ENCODE measurements at regions not wholly inside any gene's neighbourhood (a gene's known extent, or its start where the extent isn't known, plus 50 kb on each side); places are given as distances from the start of the nearest gene placed in this dataset.

DNA sequence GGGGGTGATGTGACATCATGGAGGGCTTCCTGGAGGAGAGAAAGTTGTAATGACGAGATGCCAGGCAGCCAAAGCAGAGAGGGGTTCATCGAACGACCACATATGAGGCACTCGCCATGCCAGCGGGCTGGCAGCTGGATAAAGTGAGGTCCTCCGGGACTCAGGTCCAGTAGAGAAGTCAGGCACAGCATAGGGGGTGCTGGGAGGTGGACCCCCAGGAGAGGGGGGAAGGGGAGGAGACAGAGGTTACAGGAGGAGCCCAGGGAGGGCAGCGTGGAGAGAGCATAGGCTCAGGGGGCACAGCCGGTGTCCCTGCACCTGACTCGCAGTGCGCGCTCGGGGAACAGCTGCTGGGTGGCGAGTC lies 174.7 kb downstream of the BMP7 start:
- no peak for DNase-seq (ENCODE audit: insufficient read length, low spot score)
- FAIRE-seq = no peak

DNA sequence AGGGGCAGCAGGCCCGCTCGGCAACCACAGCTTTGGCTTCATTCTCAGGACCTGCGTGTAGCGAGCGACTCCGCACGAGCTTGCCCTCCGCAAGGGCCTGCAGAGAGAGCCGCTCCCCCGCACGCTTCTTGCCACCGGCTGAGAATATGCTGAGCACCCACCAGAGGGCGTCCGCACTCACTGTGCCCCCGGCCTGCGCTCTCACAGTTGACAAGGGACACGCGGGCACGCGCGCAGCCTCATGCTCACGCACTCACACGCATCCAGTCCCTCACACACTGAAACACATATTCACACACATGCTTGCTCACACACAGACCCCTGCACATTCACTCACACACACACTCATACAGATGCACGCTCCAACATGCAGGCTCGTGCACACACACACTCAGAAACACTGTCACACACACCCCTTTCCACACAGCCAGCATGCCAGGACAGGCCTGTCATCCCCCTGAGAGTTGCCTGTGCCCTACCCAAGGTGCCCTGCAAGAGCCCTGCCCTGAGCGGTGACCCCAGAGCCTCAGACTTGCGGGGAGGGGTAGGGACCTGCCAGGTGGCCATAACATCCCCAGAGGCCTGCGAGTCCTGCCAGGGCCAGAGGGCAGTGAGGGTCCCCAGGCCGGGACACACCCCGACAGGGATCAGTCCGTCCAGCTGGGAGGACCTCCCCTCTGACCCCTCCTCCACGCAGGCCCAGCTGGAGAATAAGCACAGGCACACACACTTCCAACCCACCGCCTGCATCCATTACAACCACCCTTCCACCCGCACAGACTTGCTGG lies 174.1 kb downstream of the BMP7 start:
- DNase-seq (ENCODE audit: insufficient read length, low spot score) (peak; percentile 61), FAIRE-seq (peak; percentile 11)

DNA sequence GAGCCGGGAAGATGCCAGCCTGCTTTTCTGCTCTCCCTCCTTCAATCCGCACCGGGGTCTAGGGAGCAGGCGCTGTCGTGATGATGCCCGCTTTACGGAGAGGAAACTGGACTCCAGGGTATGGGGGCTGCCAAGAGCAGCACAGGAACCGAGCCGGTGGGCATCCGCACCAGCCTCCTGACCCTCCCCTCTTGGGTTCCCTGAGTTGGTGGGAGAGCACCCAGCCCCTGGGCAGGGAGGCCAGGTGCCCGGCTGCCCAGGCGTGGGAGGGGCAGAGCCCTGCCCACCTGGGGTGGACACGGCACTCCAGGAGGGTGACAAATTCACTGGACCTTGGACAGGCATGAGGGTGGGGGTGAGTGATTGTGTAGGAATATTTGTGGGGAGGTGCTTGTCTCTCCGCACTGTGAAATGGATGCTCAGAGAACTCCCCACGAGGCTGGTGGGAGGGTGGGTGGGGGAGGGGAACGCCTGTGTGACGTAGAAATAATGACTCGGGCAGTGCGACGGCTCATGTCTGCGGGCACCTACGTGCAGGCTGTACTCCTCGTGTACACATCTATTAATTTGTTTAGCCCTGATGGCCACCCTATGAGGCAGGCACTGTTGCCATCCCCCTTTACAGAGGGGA lies 173.4 kb downstream of the BMP7 start:
- DNase-seq (ENCODE audit: insufficient read length, low spot score) = no peak
- no peak for FAIRE-seq

DNA sequence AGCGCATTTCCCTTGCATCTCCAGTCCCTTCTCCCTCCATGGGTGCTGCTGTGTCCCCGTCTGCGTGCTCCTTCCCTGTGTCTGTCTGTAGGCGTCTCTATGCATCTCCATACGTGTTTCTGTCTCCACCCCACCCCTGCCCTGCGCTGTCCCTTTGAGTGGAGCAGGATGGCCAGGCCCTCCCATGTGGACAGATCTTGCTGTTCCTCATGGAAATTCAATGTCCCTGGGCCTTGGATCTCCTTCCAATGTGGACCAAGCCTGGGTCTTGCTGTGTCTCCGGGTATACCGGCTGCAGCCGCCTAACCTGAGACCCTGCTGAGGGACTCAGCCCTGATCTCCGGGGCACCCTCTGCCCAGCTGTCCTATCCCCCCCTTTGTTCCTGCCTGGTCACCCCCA lies 172.7 kb downstream of the BMP7 start:
- DNase-seq (ENCODE audit: insufficient read length, low spot score) = no peak
- FAIRE-seq = no peak

DNA sequence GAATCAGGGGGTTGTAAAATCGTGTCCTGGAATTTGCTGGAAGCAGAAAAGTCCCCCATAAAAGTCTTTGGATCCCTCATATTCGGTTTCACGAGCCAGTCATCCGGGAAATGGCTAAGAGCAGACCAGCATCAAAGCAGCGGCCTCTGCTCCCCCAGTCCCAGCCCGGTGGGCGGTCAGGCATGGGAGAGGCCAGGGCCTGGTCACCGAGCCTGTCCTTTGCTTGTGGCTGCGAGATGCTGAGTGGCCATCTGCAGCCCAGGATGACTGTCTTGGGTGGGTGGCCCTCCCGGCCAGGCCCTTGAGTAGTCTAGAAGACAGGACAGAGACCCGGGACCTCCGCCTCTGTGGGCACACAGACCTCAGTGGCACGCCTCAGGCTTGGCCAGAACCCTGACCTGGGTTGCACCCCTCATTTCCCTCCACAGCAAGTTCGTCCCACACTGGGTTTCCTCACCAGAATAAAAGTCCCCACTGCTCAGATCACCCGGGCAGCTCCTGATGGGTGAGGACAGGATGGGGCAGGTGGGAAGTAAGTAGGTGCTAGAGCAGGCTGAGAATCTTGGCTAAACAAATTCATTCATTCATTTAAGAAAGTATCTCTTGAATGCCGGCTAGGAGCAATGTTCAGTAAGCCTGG lies 172.1 kb downstream of the BMP7 start:
- FAIRE-seq (no peak), DNase-seq (ENCODE audit: insufficient read length, low spot score) (no peak)

DNA sequence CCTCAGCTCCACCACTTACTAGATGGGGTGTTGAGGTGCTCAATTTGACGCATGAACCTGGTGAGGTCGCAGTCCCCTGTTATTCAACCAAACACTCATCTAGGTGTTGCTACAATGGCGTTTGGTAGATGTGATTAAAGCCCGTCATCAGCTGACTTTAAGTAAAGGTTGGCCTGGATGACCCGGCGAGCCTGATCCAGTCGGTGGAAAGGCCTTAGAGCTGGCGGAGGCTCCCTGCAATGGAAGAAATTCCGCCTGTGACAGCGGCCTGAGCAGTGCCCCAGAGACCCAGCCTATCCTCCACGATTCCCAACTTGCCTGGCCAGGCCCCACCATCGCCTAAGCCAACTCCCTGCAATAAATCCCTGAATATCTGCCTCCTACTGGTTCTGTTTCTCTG lies 171.4 kb downstream of the BMP7 start:
- DNase-seq (ENCODE audit: insufficient read length, low spot score) (no peak), FAIRE-seq (no peak)

DNA sequence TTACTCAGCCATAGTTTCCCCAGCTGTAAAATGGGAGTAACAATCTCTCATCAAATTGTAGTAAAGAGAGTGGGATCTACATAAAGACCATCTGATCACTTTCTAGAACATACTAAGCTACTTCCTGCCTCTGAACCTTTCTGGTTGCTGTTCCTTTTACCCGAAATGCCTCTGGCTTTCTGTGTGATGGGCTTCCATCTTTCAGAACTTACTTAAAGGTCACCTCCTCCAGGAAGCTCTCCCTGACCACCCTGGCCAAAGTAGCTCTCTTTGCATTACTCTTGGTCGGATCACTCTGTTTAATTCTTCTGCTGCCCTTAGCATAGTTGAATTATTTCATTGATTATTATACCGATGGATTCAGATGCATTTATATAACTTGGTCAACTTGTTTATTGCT lies 171.0 kb downstream of the BMP7 start:
- FAIRE-seq = no peak
- DNase-seq (ENCODE audit: insufficient read length, low spot score) = no peak

DNA sequence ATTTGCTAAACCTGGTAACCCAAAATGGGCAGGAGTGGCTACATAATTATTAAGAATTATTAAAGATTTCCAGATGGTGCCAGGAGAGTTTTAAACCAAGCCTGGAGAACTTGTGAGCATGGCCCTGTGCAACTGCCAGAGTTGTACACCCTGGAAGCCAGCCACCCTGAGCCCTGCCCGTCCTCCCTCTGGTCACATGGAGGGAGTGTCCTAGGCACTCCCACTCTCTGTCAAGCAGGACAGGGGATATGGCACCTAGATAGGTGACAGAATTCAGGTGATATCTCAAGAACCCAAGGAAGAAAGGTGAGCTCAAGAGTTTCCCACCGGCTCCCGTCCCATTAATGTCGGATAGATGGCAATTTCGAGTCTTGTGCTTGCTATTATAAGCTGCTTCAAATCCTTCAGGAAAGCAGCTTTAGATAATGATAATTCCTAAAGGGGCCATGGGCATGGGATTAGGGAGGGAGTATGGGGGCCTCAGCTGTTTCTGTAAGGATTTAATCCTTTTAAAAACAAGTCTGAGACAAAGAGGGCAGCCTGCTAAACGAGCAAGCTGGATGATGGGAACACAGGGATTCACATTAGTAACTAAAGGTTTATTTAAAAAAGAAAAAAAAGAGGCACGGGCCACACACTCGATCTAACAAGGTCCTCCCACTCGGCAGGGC lies 169.1 kb downstream of the BMP7 start:
- FAIRE-seq = no peak
- DNase-seq (ENCODE audit: insufficient read length, low spot score) = no peak

DNA sequence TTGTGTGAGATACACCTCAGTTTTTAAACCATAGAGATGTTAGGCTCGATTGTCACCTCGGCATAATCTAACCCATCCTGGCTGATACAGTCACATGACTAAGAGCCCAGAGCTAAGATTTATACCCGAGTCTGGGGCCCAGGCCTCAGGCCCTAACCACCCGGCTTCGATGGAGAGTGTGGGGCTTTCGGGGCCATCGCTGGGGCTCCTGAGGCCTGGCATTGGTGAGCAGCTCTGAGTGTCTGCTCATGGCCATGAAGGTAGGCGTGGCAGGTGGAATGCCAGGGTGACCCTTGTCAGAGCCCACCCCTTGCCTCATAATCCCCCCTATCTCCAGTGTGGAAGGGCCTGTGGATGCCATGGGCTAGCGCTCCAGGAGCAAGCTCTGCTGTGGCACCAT lies 164.3 kb downstream of the BMP7 start:
- DNase-seq (ENCODE audit: insufficient read length, low spot score) = no peak
- no peak for FAIRE-seq

DNA sequence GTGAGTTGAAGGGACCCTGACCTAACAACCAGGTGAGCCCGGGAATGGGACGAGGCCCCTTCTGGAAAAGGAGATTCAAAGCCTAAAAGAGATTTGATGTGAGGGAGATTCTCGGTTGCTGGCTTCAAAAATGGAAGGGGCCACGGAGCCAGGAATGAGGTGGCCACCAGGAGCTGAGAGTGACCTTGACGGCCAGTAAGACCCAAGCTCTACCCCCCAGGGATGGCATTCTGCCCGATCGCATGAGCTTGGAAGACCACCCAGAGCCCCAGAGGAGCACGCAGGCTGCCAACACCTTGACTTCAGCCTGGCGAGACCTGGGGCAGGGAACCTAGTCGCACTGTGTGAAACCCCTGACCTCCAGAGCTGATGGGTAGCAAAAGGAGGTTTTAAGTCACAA lies 163.9 kb downstream of the BMP7 start:
- FAIRE-seq = no peak

DNA sequence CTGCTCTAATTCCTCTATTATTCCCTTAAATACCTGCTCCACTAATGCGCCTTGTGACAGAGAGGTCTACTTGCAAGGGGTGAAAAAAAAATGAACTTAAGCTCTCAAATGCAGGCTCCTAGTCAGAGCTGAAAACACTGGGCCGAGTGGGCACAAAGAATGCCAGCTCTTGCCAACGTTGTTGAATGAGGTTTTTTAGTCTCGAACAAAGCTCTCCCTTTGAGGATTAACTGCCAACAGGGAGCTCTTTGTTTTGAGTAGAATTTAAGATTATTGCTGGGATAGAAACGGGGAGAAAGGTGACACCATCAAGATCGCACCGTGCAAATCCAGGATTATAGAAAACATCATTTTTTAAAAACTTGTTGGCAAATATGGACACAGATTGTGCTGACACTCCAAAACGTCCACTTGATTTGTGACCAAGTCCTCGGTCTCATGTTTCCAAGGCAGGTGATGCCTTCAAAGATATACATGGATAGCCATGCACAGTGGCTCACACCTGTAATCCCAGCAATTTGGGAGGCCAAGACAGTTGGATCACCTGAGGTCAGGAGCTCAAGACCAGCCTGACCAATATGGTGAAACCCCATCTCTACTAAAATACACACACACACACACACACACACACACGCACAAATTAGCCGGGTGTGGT lies 163.2 kb downstream of the BMP7 start:
- DNase-seq (ENCODE audit: insufficient read length, low spot score) = no peak
- no peak for FAIRE-seq

More for the DNA sequence above, 163.9 kb downstream of the BMP7 start:
- no peak for DNase-seq (ENCODE audit: insufficient read length, low spot score)

DNA sequence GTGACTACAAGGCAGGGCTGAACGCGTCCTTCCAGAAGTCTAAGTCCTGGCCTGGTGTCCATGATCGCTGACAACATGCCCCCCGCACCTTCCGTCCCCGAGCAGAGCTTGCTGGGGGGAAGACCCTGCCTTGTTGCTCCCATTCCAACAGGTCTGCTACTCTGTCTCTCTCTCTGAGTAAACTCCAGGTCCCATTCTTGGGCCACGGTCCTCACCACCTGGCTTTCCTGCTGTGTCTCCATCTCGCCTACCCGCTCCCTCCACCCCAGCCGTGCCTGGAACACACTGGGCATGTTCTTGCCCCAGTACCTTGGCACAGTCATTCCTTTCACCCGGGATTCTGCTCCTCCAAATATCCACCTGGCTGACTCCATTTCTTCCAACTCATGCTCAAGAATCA lies 162.3 kb downstream of the BMP7 start:
- FAIRE-seq = no peak
- DNase-seq (ENCODE audit: insufficient read length, low spot score) = no peak

DNA sequence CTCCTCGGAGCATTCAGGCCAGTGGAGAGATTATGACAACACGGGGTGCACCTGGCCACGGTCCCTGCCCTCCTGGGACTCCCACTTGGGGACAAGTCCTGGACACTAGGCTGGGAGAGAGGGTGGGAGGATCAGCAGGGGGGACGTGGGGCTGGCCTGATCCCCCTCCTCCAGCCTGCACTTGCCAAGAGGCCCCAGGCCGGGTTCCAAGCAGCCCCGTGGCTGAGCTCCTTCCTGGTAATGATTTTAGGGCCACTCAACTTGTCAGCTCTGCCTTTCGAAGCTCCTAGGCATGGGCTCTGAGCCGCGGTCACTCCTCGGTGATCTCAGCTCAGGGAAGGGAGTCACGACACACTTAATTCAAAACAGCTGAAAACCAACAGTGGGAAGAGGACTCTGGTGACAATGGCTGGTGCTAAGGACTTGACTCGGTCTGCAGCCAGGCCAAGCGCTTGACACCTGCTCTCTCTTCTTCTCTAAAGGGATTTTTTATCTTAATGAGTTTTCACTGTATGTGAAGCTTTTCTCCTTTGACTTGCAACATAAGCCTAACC lies 161.7 kb downstream of the BMP7 start:
- DNase-seq (ENCODE audit: insufficient read length, low spot score) (no peak), FAIRE-seq (no peak)

DNA sequence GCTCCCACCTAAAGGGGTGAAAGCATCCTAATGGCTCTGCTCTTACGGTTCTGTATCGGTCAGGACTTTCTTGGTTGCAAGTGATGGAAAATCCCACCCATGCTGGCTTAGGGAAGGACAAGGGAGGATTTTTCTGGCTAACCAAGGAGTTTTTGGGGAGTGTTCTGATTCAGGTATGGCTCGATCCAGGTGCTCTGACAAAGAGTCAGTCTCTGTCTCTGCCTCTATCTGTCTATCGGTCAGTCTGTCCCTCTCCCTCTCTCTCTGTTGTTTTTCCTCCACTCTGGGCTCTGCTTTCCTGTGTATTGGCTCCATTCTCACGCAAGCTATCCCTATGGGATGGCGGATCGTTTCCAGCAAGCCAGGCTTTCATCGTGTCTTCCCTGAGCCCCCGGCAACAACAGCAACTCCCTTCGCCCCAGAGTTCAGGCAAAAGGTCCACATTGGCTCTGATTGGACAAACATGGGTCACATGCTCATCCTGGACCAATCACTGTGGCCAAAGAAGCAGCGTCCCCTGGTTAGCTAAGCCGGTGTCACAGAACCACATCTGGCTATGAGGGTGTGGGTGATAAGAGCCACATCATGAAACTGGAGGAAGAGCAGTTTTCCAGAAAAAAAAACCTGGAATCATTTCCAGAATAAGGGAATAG lies 160.3 kb downstream of the BMP7 start:
- FAIRE-seq (no peak), DNase-seq (ENCODE audit: insufficient read length, low spot score) (no peak)

DNA sequence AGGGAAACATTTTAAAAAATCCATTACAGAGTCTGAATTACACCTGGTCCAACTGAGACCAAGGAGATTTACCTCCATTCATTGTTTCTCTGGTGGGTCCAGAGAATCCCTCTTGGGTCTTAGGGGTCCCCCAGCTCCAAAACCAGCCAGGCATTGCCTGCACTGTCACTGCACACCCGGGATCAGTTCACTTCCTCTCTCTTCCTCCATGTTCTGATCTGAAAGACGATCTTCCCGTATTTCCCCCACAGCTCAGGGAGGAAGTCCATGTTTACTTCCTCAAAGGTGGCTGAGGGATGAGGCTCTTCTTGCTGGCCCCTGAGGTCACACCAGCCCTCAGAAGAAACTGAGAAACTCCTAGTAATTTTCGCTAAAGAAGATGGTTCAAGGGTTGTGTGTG lies 159.7 kb downstream of the BMP7 start:
- no peak for DNase-seq (ENCODE audit: insufficient read length, low spot score)
- no peak for FAIRE-seq

DNA sequence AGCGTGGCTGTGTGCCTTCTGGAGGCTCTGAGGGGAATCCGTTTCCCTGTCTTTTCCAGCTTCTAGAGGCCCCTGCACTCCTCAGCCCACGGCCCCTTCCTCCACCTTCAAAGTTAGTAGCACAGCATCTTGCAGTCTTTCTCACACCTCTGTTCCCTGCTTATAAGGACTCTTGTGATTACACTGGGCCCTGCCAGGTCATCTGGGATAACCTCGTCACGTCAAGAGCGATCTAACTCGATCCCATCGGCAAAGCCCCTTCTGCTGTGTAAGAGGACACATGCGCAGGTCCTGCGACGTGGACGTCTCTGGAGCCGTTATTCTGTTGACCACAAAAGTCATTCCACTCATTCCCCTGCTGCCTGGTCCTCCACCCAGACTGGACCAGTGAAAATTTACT lies 159.2 kb downstream of the BMP7 start:
- no peak for FAIRE-seq
- DNase-seq (ENCODE audit: insufficient read length, low spot score) = no peak

DNA sequence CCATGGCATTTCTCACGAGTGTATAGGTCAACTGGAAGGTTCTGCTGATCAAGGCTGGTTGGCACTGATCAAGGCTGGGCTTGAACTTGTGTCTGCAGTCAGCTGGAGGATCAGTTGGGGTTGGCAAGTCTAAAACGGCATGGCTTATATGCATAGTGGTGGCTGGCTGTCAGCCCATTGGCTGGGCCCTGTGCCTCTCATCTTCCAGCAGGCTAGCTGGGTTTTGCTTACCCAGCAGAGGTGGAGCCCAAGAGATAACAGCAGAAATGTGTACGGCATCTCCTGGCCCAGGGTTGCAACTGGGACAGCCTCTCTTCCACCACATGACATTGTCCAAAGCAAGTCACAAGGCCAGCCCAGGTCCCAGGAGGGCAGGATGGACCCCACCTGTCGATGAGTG lies 158.2 kb downstream of the BMP7 start:
- FAIRE-seq (no peak), DNase-seq (ENCODE audit: insufficient read length, low spot score) (no peak)

DNA sequence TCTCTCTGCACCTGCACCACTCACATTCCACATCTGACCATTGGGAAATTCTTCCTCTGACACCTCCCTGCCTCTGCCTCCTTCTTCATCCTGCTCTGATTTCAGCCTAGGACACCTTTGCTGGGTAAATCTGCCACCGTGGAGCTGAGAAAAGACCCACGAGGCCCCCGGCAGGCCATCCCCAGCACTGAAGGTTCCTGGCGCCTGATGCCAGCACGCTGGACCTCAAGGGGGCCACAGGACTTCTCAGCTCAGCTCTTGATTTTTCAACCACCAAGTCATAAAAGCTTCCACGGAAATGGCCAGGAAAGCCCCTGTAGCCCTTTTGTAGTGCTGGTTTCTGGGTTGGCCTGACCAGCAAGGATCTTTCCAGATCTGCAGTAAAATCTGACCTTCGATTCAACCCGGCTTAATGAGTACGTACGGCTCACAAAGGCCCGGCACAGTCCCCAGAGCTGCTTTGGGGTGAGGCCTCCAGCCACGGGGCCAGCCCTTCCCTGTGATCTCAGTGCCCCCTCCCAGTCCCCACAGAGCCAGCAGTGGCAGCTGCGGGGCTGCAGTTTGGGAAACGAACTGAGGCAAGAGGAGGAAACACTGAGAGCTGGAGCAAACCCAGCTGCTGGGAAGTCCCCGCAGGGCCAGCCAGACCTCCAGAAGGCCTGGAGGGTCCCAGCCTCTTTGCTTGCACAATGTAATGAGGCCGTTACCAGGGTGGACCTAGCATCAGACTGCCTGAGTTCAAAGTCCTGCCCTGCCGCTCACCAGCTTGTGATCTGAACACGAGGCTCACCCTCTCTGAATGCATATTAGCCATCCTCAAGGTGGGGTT lies 157.5 kb downstream of the BMP7 start:
- DNase-seq (ENCODE audit: insufficient read length, low spot score) (no peak), FAIRE-seq (no peak)

DNA sequence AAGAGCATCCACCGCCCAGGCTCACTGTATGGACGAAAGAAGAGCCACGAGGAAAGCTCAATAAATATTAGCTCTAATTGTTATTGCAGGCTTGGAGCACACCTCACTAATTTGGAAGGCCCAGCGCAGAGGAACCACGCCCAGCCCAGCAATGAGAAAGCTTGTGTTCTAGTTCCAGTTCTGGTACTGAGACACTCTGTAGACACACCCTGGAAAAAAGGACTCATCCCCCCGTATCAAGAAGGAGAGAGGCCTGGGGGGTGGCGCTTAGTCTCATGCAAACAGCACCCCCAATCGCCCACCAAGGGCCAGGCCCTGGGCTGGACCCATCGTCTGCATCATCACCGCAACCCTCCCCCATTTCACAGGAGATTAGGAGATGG lies 156.9 kb downstream of the BMP7 start:
- FAIRE-seq = no peak
- no peak for DNase-seq (ENCODE audit: insufficient read length, low spot score)
